Central memory CD8-positive, alpha-beta T cell (primary cell): ENCODE measurements at regions not wholly inside any gene's neighbourhood (a gene's known extent, or its start where the extent isn't known, plus 50 kb on each side); places are given as distances from the start of the nearest gene placed in this dataset.

ENCODE experiments used
- ATAC-seq: fragments of 150-1000 bp; cut with Tn5 transposase; replicated peaks from 2 replicates; pipeline ENCODE4 v1.10.0; 2022; ENCODE audit warnings: mild to moderate bottlenecking, moderate FRiP score, moderate number of reproducible peaks; ENCODE audit not compliant: poor library complexity, severe bottlenecking; ENCODE audit errors: extremely low read depth
- DNase-seq, 2 donors: peaks; one replicate each; pipeline ENCODE4 v3.0.0; 2021; ENCODE audit warnings: low spot score in 2 of 2
- H3K27ac Mint-ChIP-seq: one replicate; pipeline ENCODE4 v1.8.0; 2022; ENCODE audit warnings: low read depth, mild to moderate bottlenecking, moderate library complexity, mixed read lengths
- H3K27me3 Mint-ChIP-seq: one replicate; pipeline ENCODE4 v1.8.0; 2022; ENCODE audit warnings: mixed read lengths
- H3K36me3 Mint-ChIP-seq: one replicate; pipeline ENCODE4 v1.8.0; 2022; ENCODE audit warnings: mild to moderate bottlenecking, moderate library complexity, mixed read lengths; ENCODE audit not compliant: insufficient read depth
- H3K4me1 Mint-ChIP-seq: one replicate; pipeline ENCODE4 v1.8.0; 2022; ENCODE audit warnings: mixed read lengths
- H3K4me3 Mint-ChIP-seq: one replicate; pipeline ENCODE4 v1.8.0; 2022; ENCODE audit warnings: mild to moderate bottlenecking, moderate library complexity, mixed read lengths
- H3K9me3 Mint-ChIP-seq: one replicate; pipeline ENCODE4 v1.8.0; 2022; ENCODE audit warnings: mixed read lengths

DNA sequence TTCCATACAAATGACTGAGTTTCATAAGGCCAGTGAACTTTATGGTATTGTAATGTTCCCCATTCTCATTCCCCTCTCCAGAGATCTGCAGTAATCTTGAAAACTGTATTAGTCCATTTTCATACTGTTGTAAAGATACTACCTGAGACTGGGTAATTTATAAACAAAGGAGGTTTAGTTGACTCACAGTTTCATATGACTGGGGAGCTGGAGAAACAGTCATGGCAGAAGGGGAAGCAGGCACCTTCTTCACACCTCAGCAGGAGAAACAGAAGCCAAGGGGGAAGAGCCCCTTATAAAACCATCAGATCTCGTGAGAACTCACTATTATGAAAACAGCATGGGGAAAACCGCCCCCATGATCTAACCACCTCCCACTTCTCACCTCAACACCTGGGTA, 318.7 kb upstream of the KLF12 start:
- ATAC-seq (no peak), DNase-seq (no peak)
- H3K36me3 Mint-ChIP-seq, result no peaks in the 10 kb centered on the region
- H3K4me3 Mint-ChIP-seq, result no peak overlapping the region
- H3K4me1 Mint-ChIP-seq, result no peaks in the 10 kb centered on the region
- H3K27me3 Mint-ChIP-seq, result peaks cover 55% of the 10 kb centered on the region
- H3K27ac Mint-ChIP-seq, result no peak overlapping the region
- H3K9me3 Mint-ChIP-seq, result no peaks in the 10 kb centered on the region

DNA sequence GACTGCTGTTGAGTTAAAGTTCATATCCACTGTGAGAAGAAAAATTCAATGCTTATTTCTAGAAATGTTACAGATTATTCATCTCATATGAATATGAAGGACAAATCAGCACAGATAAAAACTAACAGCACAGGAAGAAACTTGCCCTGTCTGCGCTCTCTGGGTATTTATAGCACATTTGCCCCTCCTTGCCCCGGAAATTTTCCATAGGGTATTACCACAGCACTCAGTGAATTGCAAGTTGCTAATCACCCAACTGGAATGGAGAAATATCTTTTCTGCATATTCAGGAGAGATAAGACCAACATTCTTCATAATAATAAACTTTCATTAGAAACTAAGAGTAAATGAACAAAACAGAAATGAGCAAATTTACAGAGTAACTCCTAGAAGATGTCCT, 318.0 kb upstream of the KLF12 start:
- ATAC-seq (no peak), DNase-seq (no peak)
- Mint-ChIP-seq H3K9me3 (no peaks in the 10 kb centered on the region), H3K4me3 (no peak overlapping the region), H3K27me3 (peaks cover 48% of the 10 kb centered on the region), H3K36me3 (peaks cover 2% of the 10 kb centered on the region), H3K27ac (no peak overlapping the region), H3K4me1 (no peaks in the 10 kb centered on the region)

DNA sequence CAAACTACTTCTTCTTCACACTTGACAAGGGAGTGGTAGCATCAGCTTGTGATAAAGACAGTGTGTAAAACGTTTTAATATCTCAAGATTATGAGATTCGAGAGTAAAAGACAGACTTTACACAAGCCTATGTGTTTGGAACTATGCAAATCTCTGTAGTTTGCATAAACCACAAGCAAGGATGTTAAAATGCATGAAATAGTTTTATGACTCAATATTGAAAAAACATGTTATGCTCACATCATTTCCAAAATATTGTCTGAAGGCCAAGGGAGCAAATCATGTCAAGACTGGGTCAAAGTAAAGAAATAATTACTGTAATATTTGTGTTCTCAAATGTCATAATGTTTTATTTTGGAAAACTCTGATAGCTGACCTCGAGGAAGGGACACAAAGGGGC, 316.8 kb upstream of the KLF12 start:
- ATAC-seq, result no peak
- Mint-ChIP-seq H3K27ac (no peak overlapping the region), H3K4me1 (no peaks in the 10 kb centered on the region)

DNA sequence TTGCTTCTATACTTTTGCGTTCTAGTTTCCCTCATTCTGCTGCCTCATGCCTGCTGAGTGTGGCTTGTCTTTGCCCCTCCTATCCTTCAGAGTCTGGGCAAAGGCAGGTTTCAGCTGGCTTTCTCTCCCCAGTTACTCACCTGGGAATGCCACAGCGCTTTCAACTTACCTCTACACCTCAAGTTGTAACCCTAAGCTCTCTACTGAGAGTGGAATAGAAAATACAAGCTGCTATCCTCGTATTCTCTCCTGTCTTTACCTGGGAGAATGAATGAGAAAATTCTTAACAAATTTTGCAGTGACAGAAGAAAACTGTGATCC, 316.3 kb upstream of the KLF12 start:
- DNase-seq, result no peak
- peaks cover 2% of the 10 kb centered on the region for H3K36me3 Mint-ChIP-seq
- no peak for ATAC-seq
- H3K4me3 Mint-ChIP-seq, result no peak overlapping the region
- H3K27me3 Mint-ChIP-seq, result peaks cover 31% of the 10 kb centered on the region
- H3K9me3 Mint-ChIP-seq, result no peaks in the 10 kb centered on the region
- no peaks in the 10 kb centered on the region for H3K4me1 Mint-ChIP-seq
- H3K27ac Mint-ChIP-seq, result no peak overlapping the region

More for the DNA sequence above, 316.8 kb upstream of the KLF12 start:
- DNase-seq, result no peak
- Mint-ChIP-seq H3K9me3 (no peaks in the 10 kb centered on the region), H3K4me3 (no peak overlapping the region), H3K27me3 (peaks cover 36% of the 10 kb centered on the region), H3K36me3 (peaks cover 2% of the 10 kb centered on the region)

DNA sequence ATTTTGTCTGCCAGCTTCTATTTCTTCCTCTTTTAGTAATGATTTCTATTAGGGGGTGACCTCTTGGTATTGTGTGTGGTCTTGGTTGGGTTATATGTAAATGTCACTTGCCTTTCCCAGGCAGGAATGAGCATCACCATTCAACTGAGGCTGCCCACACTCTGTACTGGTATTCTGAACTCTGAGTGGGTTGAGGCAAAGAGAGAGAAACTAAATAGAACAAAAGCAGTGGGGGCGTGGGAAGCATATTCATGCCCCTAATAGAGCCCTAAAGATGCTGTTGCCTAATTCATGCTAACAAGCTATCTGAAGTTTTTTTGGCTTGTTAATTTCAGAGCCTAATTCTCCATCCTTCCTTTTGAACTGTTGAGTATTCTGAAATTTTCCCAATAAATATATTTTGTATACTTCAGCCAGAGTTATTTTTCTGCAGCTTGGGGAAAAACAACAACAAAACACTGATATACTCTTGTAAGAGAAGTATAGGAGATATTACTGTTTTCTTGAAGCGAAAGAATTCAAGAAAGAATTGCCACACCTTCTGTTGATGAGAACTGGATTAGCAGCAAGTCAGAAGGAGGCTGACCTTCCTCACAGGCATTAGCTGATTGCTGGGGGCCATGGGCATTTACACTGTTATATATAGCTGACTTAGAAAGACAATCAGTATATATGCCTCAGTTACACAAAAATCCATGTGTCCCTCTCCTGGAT, 315.8 kb upstream of the KLF12 start:
- Mint-ChIP-seq H3K27me3 (peaks cover 26% of the 10 kb centered on the region), H3K36me3 (peaks cover 2% of the 10 kb centered on the region), H3K9me3 (no peaks in the 10 kb centered on the region), H3K27ac (no peak overlapping the region), H3K4me1 (no peaks in the 10 kb centered on the region), H3K4me3 (no peak overlapping the region)
- DNase-seq (no peak), ATAC-seq (no peak)

DNA sequence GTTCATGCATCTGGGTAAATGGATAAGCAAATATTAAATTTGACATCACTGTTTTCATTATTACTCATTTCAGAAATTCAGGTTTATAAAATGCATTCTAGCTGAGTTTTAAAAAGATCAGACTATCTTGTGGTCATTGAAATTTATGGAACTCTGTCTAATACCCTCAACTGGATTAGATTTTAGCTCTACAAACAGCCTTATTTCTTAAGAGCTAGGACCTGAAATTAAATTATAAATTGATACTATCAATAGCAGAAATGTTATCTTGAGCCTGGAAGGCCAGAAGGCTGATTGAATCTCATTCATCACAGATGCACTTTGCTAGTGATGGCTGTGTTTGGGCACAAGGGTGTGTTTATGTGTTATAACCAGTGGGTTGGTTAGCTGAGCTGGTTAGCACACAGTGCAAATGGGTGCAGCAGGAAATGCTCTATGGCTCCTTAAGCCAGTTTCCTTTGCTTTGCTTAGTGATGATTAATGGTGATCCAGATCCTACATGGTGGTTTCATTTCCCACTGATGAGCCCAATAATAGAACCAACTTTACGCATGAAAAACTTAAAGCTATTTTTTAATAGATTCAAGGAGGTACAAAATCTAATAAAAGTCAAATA, 310.8 kb upstream of the KLF12 start:
- Mint-ChIP-seq H3K9me3 (no peaks in the 10 kb centered on the region), H3K4me3 (no peak overlapping the region), H3K27ac (no peak overlapping the region), H3K36me3 (peaks cover 5% of the 10 kb centered on the region), H3K27me3 (no peaks in the 10 kb centered on the region), H3K4me1 (no peaks in the 10 kb centered on the region)
- DNase-seq, result no peak
- ATAC-seq, result no peak

DNA sequence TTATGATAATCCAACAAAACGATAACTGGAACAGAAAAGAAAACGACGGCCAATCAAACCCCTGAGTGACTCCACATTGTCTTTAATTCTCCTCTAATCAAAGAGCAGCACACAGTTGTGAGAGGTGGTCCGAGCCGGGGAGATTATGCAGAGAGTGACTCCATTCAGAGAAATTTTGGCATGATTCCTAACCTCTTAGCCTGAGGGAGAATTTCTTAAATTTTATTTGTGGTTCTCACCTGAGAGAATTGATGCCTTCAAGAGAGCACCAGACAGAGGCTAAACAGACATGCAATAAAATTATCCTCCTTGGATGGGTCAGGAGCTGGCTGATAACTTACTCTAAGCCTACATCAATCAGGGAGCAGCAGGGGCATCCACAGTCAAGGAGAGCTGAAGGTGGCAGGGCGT, 310.0 kb upstream of the KLF12 start:
- Mint-ChIP-seq H3K9me3 (no peaks in the 10 kb centered on the region), H3K4me3 (no peak overlapping the region), H3K27ac (no peak overlapping the region), H3K4me1 (no peaks in the 10 kb centered on the region), H3K36me3 (peaks cover 5% of the 10 kb centered on the region), H3K27me3 (no peaks in the 10 kb centered on the region)
- DNase-seq, result no peak
- ATAC-seq, result no peak

DNA sequence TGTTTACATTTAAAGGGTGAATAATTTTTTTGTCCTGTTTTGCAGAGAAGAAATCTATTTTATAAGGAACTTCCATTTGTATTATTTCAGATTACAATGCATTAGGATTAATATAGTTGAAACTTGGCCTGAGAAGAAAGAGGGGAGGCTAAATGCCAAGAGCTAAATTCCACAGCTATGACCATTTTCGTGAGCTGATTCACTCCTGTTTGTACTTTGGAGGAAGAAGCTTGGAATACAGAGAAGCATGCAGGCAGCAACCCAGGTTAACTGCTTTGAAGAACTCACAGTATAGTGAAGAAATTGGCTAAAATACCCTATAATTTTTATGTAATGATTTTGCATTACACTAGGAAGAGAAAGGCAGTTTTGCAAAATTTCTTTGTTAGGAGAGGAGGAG, 309.4 kb upstream of the KLF12 start:
- DNase-seq (no peak), ATAC-seq (no peak)
- H3K36me3 Mint-ChIP-seq, result peaks cover 5% of the 10 kb centered on the region
- H3K27me3 Mint-ChIP-seq, result no peaks in the 10 kb centered on the region
- H3K27ac Mint-ChIP-seq, result no peak overlapping the region
- H3K4me1 Mint-ChIP-seq, result no peaks in the 10 kb centered on the region
- H3K4me3 Mint-ChIP-seq, result no peak overlapping the region
- H3K9me3 Mint-ChIP-seq, result no peaks in the 10 kb centered on the region

DNA sequence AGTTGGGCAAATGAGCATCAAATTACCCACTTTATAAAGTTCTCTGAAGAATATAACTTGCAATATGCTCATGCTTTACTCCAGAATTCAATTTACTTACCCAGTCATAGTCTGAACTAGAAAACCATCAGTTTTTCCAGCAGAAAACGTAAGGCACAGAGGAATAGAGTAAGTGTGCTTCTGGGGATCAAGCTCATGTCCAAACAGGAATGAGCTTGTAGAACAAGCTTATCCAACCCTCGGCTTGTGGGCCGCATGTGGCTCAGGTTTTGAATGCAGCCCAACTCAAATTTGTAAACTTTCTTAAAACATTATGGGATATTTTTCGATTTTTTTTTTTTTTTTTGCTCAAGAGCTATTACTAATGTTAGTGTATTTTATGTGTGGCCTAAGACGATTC, 308.5 kb upstream of the KLF12 start:
- Mint-ChIP-seq H3K4me3 (no peak overlapping the region), H3K9me3 (no peaks in the 10 kb centered on the region), H3K27ac (no peak overlapping the region), H3K4me1 (no peaks in the 10 kb centered on the region), H3K27me3 (no peaks in the 10 kb centered on the region), H3K36me3 (peaks cover 5% of the 10 kb centered on the region)
- ATAC-seq, result no peak
- no peak for DNase-seq

DNA sequence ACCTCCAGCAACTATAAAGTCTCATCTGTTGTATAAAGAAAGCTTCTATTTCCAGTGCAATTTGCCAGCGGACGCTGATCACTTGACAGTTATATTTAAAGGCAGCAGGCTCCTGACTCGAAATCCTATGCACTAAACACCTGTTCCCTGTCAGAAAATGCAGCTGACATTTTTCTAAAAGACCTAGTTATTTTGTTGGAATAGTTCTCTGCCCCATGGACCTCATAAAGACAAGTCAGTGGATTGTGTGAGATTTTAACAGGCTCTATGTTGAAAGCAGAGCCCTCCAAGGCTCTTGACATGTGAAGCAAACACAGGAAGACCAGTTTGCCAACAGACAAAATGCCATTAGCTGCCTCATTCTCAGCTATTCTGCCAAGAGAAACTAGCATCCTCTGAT, 304.7 kb upstream of the KLF12 start:
- peaks cover 6% of the 10 kb centered on the region for H3K4me1 Mint-ChIP-seq
- H3K36me3 Mint-ChIP-seq, result peaks cover under 1% of the 10 kb centered on the region
- no peaks in the 10 kb centered on the region for H3K27me3 Mint-ChIP-seq
- H3K4me3 Mint-ChIP-seq, result no peak overlapping the region
- H3K9me3 Mint-ChIP-seq, result no peaks in the 10 kb centered on the region
- no peak for ATAC-seq
- no peak for DNase-seq
- H3K27ac Mint-ChIP-seq, result no peak overlapping the region

GRCh38 chr13:74434782-74435181, 300.6 kb upstream of the KLF12 start:
- Mint-ChIP-seq H3K9me3 (no peaks in the 10 kb centered on the region), H3K4me1 (peaks cover 6% of the 10 kb centered on the region), H3K4me3 (no peak overlapping the region), H3K27ac (no peak overlapping the region), H3K36me3 (no peaks in the 10 kb centered on the region), H3K27me3 (no peaks in the 10 kb centered on the region)
- no peak for ATAC-seq
- no peak for DNase-seq

GRCh38 chr13:74424455-74424854, 290.3 kb upstream of the KLF12 start:
- no peak for ATAC-seq
- no peaks in the 10 kb centered on the region for H3K36me3 Mint-ChIP-seq
- DNase-seq, result no peak
- no peak overlapping the region for H3K4me3 Mint-ChIP-seq
- H3K9me3 Mint-ChIP-seq, result no peaks in the 10 kb centered on the region
- no peaks in the 10 kb centered on the region for H3K27me3 Mint-ChIP-seq
- no peak overlapping the region for H3K27ac Mint-ChIP-seq
- H3K4me1 Mint-ChIP-seq, result no peaks in the 10 kb centered on the region

DNA sequence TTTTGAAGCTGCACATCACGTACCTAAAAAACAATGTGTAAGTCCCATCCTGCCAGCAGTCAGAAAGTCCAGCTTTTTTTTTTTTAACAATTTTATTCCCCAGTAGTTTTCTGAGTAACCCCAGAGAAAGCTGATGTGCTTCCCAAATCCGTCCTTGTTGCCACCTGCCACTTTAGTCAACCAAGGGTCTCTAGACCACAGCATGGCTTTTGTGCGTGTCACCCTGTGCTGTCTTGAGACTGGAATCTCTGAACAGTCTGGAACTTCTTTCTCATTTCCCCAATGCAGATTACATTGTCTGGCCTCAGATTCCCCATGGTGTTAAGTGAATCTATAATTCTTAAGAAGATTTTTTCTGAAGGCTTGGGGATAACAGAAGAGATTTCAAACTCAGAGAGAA, 289.2 kb upstream of the KLF12 start:
- ATAC-seq (no peak), DNase-seq (no peak)
- Mint-ChIP-seq H3K4me3 (no peak overlapping the region), H3K36me3 (no peaks in the 10 kb centered on the region), H3K27ac (no peak overlapping the region), H3K27me3 (no peaks in the 10 kb centered on the region), H3K4me1 (no peaks in the 10 kb centered on the region), H3K9me3 (no peaks in the 10 kb centered on the region)
